Transverse colon (tissue), 4 donors: ENCODE measurements at regions not wholly inside any gene's neighbourhood (a gene's known extent, or its start where the extent isn't known, plus 50 kb on each side); places are given as distances from the start of the nearest gene placed in this dataset.

Experiments
- DNase-seq: peaks from one replicate; pipeline ENCODE4 v3.0.0-alpha.2; 2019
- H3K27ac ChIP-seq, 4 donors: fragments of 200-600 bp; sonication (generic); 2 replicates each; pipeline ENCODE4 v1.5.1; 2016 to 2018; ENCODE audit warnings: inconsistent platforms in 4 of 4
- H3K27me3 ChIP-seq: fragments of 200-600 bp; sonication (generic); 2 replicates; pipeline ENCODE4 v1.5.1; 2017; ENCODE audit warnings: inconsistent platforms
- H3K36me3 ChIP-seq, 4 donors: fragments of 200-600 bp; sonication (generic); 2 replicates each; pipeline ENCODE4 v1.5.1; 2017 to 2019; ENCODE audit warnings: inconsistent platforms in 4 of 4
- H3K4me1 ChIP-seq, 4 donors: fragments of 200-600 bp; sonication (generic); 2 replicates each; pipeline ENCODE4 v1.5.1; 2017 to 2020; ENCODE audit warnings: inconsistent platforms in 4 of 4
- H3K4me3 ChIP-seq, 4 donors: fragments of 200-600 bp; sonication (generic); 1 replicate in 1 of 4; 2 replicates in 3 of 4; pipeline versions ENCODE4 v1.5.1 to v1.6.1; 2017 to 2019; ENCODE audit warnings: inconsistent platforms in 4 of 4
- H3K9me3 ChIP-seq, 2 donors: fragments of 200-600 bp; sonication (generic); 2 replicates each; pipeline ENCODE4 v1.5.1; 2017 to 2019; ENCODE audit warnings: inconsistent platforms in 2 of 2
- CTCF ChIP-seq, 5 experiments: fragments of 200-600 bp in 3 of 5; fragments of 450-650 bp in 2 of 5; sonication (generic) in 3 of 5; IDR thresholded peaks; 1 replicate in 2 of 5; 2 replicates in 3 of 5; pipeline ENCODE4 v1.5.1; 2016 to 2017; ENCODE audit warnings: antibody characterized with exemption in 5 of 5, inconsistent platforms in 3 of 5, mild to moderate bottlenecking in 2 of 5, moderate library complexity in 1 of 5
- EP300 ChIP-seq: sonication (generic); formaldehyde crosslinking; IDR thresholded peaks from one replicate; pipeline ENCODE4 v1.6.1; 2017; ENCODE audit warnings: antibody characterized with exemption, low read depth
- POLR2A ChIP-seq: fragments of 450-650 bp; IDR thresholded peaks from one replicate; pipeline ENCODE4 v1.6.1; 2016; ENCODE audit warnings: antibody characterized with exemption, mild to moderate bottlenecking, moderate library complexity
- POLR2AphosphoS5 ChIP-seq, 3 donors: sonication (generic); formaldehyde crosslinking; IDR thresholded peaks; one replicate each; pipeline ENCODE4 v1.6.1; 2016; ENCODE audit warnings: antibody characterized with exemption in 3 of 3
- WGBS, 2 donors: methylation state at CpG; one replicate each; pipeline ENCODE4 v1.1.5; 2018; ENCODE audit warnings: low coverage in 1 of 2; 5-methylcytosine and 5-hydroxymethylcytosine counted together
- in situ Hi-C, 4 donors: fragments of 200-750 bp; cut with MboI; loops; one replicate each; pipeline versions ENCODE4 v1.15.0 to v1.15.1; 2017; ENCODE audit warnings: low sequenced_read_pairs in 3 of 4, low pct_ligation_motif_present in 1 of 4, low pct_unique_long_range_greater_than_20kb in 1 of 4
- intact Hi-C: fragments of 100-400 bp; cut with DNase I; formaldehyde crosslinking; loops from one replicate; pipeline ENCODE4 v1.15.1; 2023; ENCODE audit warnings: low total_unique reads

GRCh38 chr2:145615626-145616025 lies 1095.7 kb upstream of the ZEB2 start:
- Histone ChIP-seq H3K4me1 (no peaks in the 10 kb centered on the region), H3K27me3 (no peaks in the 10 kb centered on the region), H3K9me3 (no peaks in the 10 kb centered on the region), H3K4me3 (no peak overlapping the region), H3K36me3 (no peaks in the 10 kb centered on the region), H3K27ac (no peak overlapping the region)
- WGBS, 2 donors = 85 to 95% methylated on average over 4 of the region's 4 CpGs
- no peak for DNase-seq
- intact Hi-C loops (no loop called here), in situ Hi-C loops (no loop called here)
- TF ChIP-seq POLR2A (no peak), EP300 (no peak), CTCF (IDR thresholded peaks at IDR 0.05) (no peak), POLR2AphosphoS5 (IDR thresholded peaks at IDR 0.05) (no peak)

- in situ Hi-C loops = no loop called here
- no peaks in the 10 kb centered on the region for H3K27me3 ChIP-seq
- H3K4me1 ChIP-seq = no peaks in the 10 kb centered on the region
- 89 to 92% methylated on average over 3 of the region's 3 CpGs for WGBS, 2 donors
- H3K9me3 ChIP-seq = no peaks in the 10 kb centered on the region
- H3K27ac ChIP-seq = no peak overlapping the region
- H3K4me3 ChIP-seq = no peak overlapping the region
- no peak for DNase-seq
- no peaks in the 10 kb centered on the region for H3K36me3 ChIP-seq
- TF ChIP-seq EP300 (no peak), CTCF (IDR thresholded peaks at IDR 0.05) (no peak), POLR2AphosphoS5 (IDR thresholded peaks at IDR 0.05) (no peak), POLR2A (no peak)
- intact Hi-C loops = no loop called here
These were observed 1090.0 kb upstream of the ZEB2 start for GRCh38 chr2:145609951-145610350.

- H3K4me3 ChIP-seq = no peak overlapping the region
- 22 to 52% methylated on average over 1 of the region's 1 CpG for WGBS, 2 donors
- H3K27ac ChIP-seq = no peak overlapping the region
These were observed 1081.5 kb upstream of the ZEB2 start for GRCh38 chr2:145601361-145601925.

GRCh38 chr2:145600811-145601210 lies 1080.9 kb upstream of the ZEB2 start:
- in situ Hi-C loops = no loop called here
- no peak for TF ChIP-seq POLR2A
- no peak for TF ChIP-seq EP300
- no peak for TF ChIP-seq CTCF (IDR thresholded peaks at IDR 0.05)
- no peak for TF ChIP-seq POLR2AphosphoS5 (IDR thresholded peaks at IDR 0.05)
- DNase-seq = no peak
- intact Hi-C loops = no loop called here
- Histone ChIP-seq H3K4me1 (no peaks in the 10 kb centered on the region), H3K27ac (no peak overlapping the region), H3K9me3 (no peaks in the 10 kb centered on the region), H3K27me3 (no peaks in the 10 kb centered on the region), H3K36me3 (no peaks in the 10 kb centered on the region), H3K4me3 (no peak overlapping the region)
- 90 to 94% methylated on average over 1 of the region's 1 CpG for WGBS, 2 donors

More at GRCh38 chr2:145601361-145601925, 1081.5 kb upstream of the ZEB2 start:
- DNase-seq = no peak
- intact Hi-C loops = no loop called here
- in situ Hi-C loops = no loop called here
- Histone ChIP-seq H3K9me3 (no peaks in the 10 kb centered on the region), H3K4me1 (no peaks in the 10 kb centered on the region), H3K36me3 (no peaks in the 10 kb centered on the region), H3K27me3 (no peaks in the 10 kb centered on the region)
- TF ChIP-seq POLR2AphosphoS5 (IDR thresholded peaks at IDR 0.05) (no peak), POLR2A (no peak), CTCF (IDR thresholded peaks at IDR 0.05) (no peak), EP300 (no peak)
